ENCODE measurements at regions not wholly inside any gene's neighbourhood (a gene's known extent, or its start where the extent isn't known, plus 50 kb on each side); places are given as distances from the start of the nearest gene placed in this dataset.
"Not testable (repeated sequence)": the region's sequence is repeated elsewhere in the genome, so short reads cannot be mapped to it uniquely, and the experiment has no call there.

GRCh38 chr1:221548942-221549341 lies 192.9 kb downstream of the DUSP10 start:
- DNase-seq: no peak

- DNase-seq: no peak
These were observed 192.1 kb downstream of the DUSP10 start for GRCh38 chr1:221549815-221550214.

- DNase-seq: not testable (repeated sequence)
These were observed 189.1 kb downstream of the DUSP10 start for GRCh38 chr1:221552792-221553191.

- DNase-seq: no peak
These were observed 186.0 kb downstream of the DUSP10 start for GRCh38 chr1:221555689-221556433.

- no peak for DNase-seq
These were observed 185.5 kb downstream of the DUSP10 start for GRCh38 chr1:221556435-221556834.

- DNase-seq: no peak
These were observed 184.9 kb downstream of the DUSP10 start for GRCh38 chr1:221557013-221557412.

- DNase-seq: no peak
These were observed 183.5 kb downstream of the DUSP10 start for GRCh38 chr1:221558396-221558795.

DNA sequence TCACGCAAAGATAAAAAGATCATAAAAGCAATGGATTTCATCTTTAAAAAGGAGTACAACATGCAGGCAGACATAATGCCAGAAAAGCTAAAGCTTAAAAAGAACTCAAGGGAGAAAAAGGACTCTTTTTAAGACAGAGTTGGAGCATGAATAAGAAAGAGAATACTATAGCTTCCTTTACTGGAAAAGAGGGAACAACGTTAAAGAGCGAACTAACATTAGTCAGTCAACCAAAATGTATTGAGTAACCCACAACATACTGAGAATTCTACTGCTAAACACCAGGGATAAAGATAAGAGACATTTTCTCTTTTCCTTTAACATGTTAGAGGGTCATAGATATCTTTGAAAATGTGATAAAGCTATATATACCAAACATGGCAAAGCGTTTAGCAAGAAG lies 182.0 kb downstream of the DUSP10 start:
- DNase-seq: no peak

GRCh38 chr1:221562542-221563475 lies 179.1 kb downstream of the DUSP10 start:
- DNase-seq: no peak

DNA sequence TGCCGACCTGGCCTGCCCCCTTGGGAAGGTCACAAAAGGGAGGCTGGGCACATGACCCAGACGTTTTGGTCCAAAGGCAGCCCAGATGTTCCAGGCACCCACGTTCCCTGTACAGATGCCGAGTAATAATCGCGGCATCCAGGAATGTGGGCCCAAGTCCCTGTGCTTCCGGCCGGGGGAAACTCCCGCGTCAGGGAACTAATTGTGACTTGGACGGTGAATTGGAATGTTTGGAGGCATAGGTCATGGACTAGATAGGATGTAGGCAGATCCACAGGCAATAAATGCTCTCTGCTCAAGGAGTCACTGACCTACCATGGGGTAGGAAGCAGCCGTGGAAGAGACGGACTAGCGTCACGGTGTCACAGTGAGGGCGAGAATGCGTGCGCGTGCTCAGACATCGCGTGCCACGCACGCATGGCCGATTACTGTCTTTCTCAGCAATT lies 178.4 kb downstream of the DUSP10 start:
- no peak for DNase-seq

DNA sequence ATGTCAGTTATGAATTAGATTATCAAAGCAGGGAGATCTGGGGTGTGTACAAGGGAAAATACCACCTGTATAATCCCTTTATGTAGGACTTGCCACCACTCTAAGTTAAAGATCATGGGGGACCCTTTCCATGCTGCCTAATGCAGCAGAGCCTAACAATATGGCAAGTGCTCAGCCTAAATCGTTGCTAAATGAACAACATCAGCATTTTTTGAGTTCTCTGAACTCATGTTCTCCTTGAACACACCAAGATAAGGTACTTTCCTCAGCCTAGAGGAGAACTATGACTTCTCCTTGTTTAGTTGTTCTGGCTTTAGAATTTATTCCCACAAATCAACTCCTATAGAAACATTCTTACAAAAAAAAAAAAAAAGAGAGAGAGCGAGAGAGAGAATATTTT lies 177.0 kb downstream of the DUSP10 start:
- DNase-seq: no peak

GRCh38 chr1:221565711-221566110 lies 176.2 kb downstream of the DUSP10 start:
- no peak for DNase-seq

GRCh38 chr1:221567859-221568507 lies 173.9 kb downstream of the DUSP10 start:
- no peak for DNase-seq

GRCh38 chr1:221573756-221574155 lies 168.1 kb downstream of the DUSP10 start:
- DNase-seq: no peak

GRCh38 chr1:221574529-221574928 lies 167.4 kb downstream of the DUSP10 start:
- no peak for DNase-seq

- DNase-seq: no peak
These were observed 166.3 kb downstream of the DUSP10 start for GRCh38 chr1:221575605-221576004.

- peak; percentile 79 for DNase-seq
These were observed 165.6 kb downstream of the DUSP10 start for GRCh38 chr1:221576268-221576667.

DNA sequence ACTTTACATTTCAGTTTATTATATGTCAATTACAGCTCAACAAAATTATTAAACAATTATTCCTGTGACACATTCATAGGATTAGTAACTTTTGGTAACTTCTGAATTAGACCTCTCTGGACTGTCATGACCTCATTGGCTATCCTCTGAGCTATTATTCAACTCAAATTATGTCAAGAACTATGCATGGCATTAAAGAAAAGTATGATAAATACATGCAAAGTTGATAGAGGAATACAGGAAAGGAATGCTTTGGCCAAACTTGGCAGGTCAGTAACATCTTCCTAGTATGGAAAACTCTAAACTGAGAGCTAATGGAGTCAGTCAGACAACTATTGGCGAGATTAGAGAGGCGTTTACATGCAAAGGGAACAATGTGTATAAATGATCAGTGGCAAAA lies 158.4 kb downstream of the DUSP10 start:
- no peak for DNase-seq

DNA sequence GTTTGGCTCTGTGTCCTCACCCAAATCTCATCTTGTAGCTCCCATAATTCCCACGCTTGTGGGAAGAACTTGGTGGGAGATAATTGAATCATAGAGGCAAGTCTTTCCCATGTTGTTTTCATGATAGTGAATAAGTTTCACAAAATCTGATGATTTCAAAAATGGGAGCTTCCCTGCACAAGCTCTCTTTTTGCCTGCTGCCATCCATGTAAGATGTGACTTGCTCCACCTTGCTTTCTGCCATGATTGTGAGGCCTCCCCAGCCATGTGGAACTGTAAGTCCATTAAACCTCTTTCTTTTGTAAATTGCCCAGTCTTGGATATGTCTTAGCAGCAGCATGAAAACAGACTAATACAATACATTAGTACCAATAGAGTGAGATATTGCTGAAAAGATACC lies 154.9 kb downstream of the DUSP10 start:
- DNase-seq: not testable (repeated sequence)

DNA sequence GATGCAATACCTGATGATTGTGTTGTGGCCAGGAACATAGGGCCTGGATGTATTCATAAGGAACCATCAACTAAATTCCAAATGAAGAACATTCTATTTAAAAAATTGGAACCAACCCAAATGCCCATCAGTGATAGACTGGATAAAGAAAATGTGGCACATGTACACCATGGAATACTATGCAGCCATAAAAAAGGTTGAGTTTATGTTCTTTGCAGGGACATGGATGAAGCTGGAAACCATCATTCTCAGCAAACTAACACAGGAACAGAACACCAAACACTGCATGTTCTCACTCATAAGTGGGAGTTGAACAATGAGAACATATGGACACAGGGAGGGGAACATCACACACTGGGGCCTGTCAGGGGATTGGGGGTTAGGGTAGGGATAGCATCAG lies 150.6 kb downstream of the DUSP10 start:
- not testable (repeated sequence) for DNase-seq

GRCh38 chr1:221594576-221594975 lies 147.3 kb downstream of the DUSP10 start:
- DNase-seq: no peak

- no peak for DNase-seq
These were observed 143.8 kb downstream of the DUSP10 start for GRCh38 chr1:221598122-221598521.

- no peak for DNase-seq
These were observed 140.7 kb downstream of the DUSP10 start for GRCh38 chr1:221601166-221601565.
